Activated CD4-positive, alpha-beta T cell treated with anti-CD3 and anti-CD28 coated beads, Interleukin-2, amount 50 U/mL, for 24 hours (primary cell): ENCODE measurements at regions not wholly inside any gene's neighbourhood (a gene's known extent, or its start where the extent isn't known, plus 50 kb on each side); places are given as distances from the start of the nearest gene placed in this dataset.

Experiments
- DNase-seq, 2 donors: peaks; one replicate each; pipeline ENCODE4 v3.0.0-alpha.2; 2020; ENCODE audit warnings: low read depth in 1 of 2, low spot score in 1 of 2

- no peak for DNase-seq
Observed at GRCh38 chr2:238985041-238985729, 137.3 kb downstream of the TWIST2 start.

- DNase-seq = no peak
Observed at GRCh38 chr2:238985931-238986446, 138.1 kb downstream of the TWIST2 start.

GRCh38 chr2:238986491-238987351 is 138.8 kb downstream of the TWIST2 start:
- no peak for DNase-seq

- DNase-seq = no peak
Observed at GRCh38 chr2:238987352-238987981, 139.6 kb downstream of the TWIST2 start.

GRCh38 chr2:238988105-238988504 is 140.2 kb downstream of the TWIST2 start:
- no peak for DNase-seq

GRCh38 chr2:238988752-238989151 is 140.9 kb downstream of the TWIST2 start:
- DNase-seq = no peak

- DNase-seq = no peak
Observed at GRCh38 chr2:238989484-238989883, 141.6 kb downstream of the TWIST2 start.

GRCh38 chr2:238994432-238994831 is 146.5 kb downstream of the TWIST2 start:
- no peak for DNase-seq

GRCh38 chr2:238994876-238995275 is 147.0 kb downstream of the TWIST2 start:
- no peak for DNase-seq

GRCh38 chr2:238995634-238996033 is 147.7 kb downstream of the TWIST2 start:
- DNase-seq = no peak

GRCh38 chr2:238996331-238997136 is 148.6 kb downstream of the TWIST2 start:
- no peak for DNase-seq

GRCh38 chr2:238997137-238997390 is 149.2 kb downstream of the TWIST2 start:
- DNase-seq = no peak

- DNase-seq = no peak
Observed at GRCh38 chr2:238997684-238998083, 149.8 kb downstream of the TWIST2 start.
